Activated CD8-positive, alpha-beta memory T cell treated with anti-CD3 and anti-CD28 coated beads, Interleukin-2, amount 50 U/mL, for 48 hours (primary cell): ENCODE measurements at regions not wholly inside any gene's neighbourhood (a gene's known extent, or its start where the extent isn't known, plus 50 kb on each side); places are given as distances from the start of the nearest gene placed in this dataset.

ENCODE experiments used
- DNase-seq: peaks from one replicate; pipeline ENCODE4 v3.0.0-alpha.2; 2020

- no peak for DNase-seq
These were observed 296.4 kb upstream of the ACVR2A start for GRCh38 chr2:147548451-147548850.

- DNase-seq, result no peak
These were observed 297.4 kb upstream of the ACVR2A start for GRCh38 chr2:147547440-147547839.

GRCh38 chr2:147546109-147546508 is 298.7 kb upstream of the ACVR2A start:
- no peak for DNase-seq

GRCh38 chr2:147543056-147543455 is 301.8 kb upstream of the ACVR2A start:
- DNase-seq, result no peak

DNA sequence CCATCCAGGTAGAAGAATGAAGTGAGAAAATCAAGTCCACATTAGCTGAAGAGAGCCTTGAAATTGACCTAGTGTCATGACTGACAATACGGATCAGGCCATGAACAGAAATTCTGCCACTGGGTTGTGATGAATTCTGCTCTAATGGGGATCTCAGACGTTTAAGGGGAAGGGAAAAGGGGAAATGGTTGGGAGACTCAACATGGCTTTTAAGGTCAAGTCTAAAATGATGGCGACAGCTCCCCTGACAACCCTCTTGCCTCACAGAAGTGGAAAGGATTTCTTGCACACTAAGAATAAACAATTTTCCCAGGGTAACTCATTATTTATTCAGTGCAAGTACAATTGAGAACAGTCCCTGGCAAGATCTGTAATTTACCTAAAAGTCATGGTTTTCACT is 302.5 kb upstream of the ACVR2A start:
- DNase-seq, result no peak

DNA sequence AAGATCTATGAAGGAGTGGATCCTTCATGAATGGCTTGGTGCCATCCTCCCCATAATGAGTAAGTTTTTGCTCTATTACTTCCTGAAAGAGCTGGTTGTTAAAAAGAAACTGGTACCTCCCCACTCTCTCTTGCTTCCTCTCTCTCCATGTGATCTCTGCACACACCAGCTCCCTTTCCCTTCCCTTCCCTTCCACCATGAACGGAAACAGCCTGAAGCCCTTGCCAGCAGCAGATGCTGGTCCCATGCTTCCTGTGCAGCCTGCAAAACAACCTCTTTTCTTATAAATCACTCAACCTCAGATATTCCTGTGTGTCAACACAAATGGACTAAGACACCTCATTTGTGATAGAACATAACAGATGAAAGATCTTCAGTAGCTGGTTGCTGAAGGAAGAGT is 303.5 kb upstream of the ACVR2A start:
- DNase-seq, result no peak

DNA sequence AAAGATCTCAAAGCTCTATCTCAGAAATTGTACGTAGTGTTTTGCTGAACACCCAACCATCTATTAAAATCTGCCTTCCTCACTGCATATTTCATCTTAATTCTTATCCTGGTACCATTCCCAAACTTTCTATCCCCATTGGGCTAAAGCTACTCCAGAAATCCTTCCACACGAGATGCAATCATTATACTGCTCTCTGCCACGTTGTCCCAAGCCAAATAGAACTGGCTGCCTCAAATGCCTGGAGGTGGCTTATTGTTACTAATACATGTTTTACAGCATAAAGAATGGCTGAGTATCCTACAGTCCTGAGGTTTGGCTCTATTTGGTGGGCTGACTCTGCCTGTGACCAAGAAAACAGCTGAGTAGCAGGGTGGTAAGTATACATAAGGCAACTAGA is 306.0 kb upstream of the ACVR2A start:
- DNase-seq, result no peak

- no peak for DNase-seq
These were observed 306.7 kb upstream of the ACVR2A start for GRCh38 chr2:147538088-147538487.

GRCh38 chr2:147531269-147531668 is 313.6 kb upstream of the ACVR2A start:
- DNase-seq, result no peak

DNA sequence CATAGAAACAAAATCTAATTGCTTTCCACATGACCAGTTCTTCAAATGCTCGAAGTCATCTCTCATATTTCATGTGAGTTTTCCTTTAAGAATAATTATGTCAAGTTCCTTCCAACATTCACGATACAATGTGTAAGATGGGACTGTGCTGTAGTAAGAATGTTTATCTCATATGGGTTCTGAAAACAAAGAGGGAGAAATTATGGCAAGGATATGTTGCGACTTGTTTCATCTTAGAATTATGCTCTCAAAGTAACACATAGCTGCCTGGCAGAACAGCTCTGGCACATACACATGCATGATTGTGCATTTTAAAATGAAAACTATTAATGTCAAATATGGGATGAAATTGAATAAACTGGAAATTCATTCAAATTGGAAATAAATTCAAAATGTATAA is 314.8 kb upstream of the ACVR2A start:
- DNase-seq, result no peak

GRCh38 chr2:147525819-147526489 is 318.9 kb upstream of the ACVR2A start:
- no peak for DNase-seq

DNA sequence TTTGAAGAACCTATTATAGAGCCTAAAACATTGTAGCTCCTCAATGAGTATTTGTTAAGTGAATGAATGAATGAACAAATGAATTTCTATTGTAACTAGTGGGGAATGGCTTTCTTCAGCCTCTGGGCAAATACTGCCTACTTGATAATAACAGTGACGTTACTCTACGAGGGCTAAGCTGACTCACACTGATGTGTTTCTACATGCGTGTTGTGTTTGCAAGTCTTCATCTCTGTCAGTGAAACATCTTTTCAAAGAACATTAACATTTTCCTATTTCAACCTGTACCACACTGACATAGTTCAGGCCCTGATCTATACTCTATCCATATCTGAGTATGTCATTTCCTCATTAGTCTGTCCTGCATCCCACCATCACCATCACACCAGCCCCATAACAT is 319.9 kb upstream of the ACVR2A start:
- no peak for DNase-seq

GRCh38 chr2:147523415-147523814 is 321.4 kb upstream of the ACVR2A start:
- no peak for DNase-seq

GRCh38 chr2:147521936-147522335 is 322.9 kb upstream of the ACVR2A start:
- no peak for DNase-seq

DNA sequence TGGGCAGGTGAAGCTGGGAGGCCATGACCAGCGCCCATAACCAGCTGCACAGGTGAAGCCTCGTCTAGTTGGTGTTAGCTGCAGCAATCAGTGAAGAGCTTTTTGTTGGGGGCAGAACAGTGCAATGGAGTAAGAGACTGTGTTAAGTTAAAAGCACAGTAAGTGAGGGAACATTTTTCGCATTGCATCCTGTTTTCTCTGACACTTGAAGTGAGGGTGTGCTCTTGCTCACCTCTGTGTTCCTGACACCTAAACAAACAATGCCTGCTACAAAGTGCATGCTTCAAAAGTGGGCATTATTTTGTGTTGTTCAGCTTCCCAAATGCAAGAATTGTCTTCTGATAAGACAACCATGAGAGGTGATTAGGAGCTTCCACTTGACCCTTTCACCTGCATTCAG is 324.0 kb upstream of the ACVR2A start:
- DNase-seq, result no peak

- DNase-seq, result no peak
These were observed 325.7 kb upstream of the ACVR2A start for GRCh38 chr2:147519178-147519577.

GRCh38 chr2:147515213-147515612 is 329.6 kb upstream of the ACVR2A start:
- DNase-seq, result no peak

- DNase-seq, result no peak
These were observed 332.6 kb upstream of the ACVR2A start for GRCh38 chr2:147512206-147512605.

DNA sequence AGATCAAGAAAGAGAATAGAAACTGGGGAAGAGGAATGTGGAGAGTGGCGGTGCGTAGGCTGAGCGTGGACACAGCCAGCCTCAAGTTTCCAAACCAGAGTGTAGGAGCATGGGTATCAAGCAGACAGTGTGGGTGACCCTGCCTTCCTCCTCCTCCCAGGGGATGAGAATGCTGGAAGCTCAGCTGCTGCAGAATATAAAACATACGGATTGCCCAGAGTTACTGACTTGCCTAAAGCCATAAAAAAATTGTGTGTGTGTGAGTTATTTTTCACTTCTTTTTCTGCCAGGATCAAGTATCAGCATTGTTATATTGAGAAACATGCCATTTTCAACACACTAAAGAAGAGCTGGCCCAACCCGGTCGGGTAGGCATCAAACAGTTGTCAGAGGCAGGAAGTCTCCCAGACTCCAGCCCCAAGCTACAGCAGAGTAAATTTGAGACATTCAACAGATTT is 333.3 kb upstream of the ACVR2A start:
- no peak for DNase-seq

GRCh38 chr2:147509821-147510220 is 335.0 kb upstream of the ACVR2A start:
- DNase-seq, result no peak

DNA sequence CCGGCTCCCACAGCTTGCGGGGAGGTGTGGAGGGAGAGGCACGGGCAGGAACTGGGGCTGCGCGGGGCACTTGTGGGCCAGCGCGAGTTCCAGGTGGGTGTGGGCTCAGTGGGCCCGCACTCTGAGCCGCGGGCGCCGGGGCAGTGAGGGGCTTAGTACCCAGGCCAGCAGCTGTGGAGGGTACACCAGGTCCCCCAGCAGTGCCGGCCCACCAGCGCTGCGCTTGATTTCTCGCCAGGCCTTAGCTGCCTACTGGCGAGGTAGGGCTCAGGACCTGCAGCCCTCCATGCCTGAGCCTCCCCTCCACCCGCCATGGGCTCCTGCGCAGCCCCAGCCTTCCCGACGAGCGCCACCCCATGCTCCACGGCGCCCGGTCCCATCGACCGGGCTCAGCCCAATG is 337.9 kb upstream of the ACVR2A start:
- DNase-seq, result no peak

GRCh38 chr2:147502711-147503290 is 342.0 kb upstream of the ACVR2A start:
- DNase-seq, result no peak

GRCh38 chr2:147501968-147502367 is 342.9 kb upstream of the ACVR2A start:
- DNase-seq, result no peak

- DNase-seq, result no peak
These were observed 343.9 kb upstream of the ACVR2A start for GRCh38 chr2:147500819-147501395.

DNA sequence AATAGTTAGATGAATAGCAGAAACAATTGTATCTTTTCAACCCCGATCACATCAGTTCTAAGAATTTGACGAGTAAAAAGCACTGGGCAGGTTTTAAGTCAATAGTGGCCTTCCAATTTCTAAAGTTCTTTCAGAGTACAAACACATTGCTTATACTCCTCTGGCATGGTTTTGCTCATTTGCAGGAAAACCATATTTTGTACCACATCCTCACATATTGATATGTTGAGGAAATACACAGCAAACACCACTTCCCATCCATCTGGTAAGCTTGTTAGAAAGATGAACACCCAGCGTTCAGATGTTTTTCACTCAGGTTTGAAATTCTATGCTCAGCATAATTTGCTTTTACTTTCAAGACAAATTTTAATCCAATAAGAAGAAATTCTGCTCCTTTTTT is 344.6 kb upstream of the ACVR2A start:
- DNase-seq, result no peak
